Keratinocyte (primary cell): ENCODE measurements at regions not wholly inside any gene's neighbourhood (a gene's known extent, or its start where the extent isn't known, plus 50 kb on each side); places are given as distances from the start of the nearest gene placed in this dataset.

Experiments used
- DNase-seq: peaks from one replicate; pipeline ENCODE4 v3.0.0-alpha.2; 2011; ENCODE audit warnings: low read depth, missing footprints, low spot score
- FAIRE-seq: peaks from 2 replicates; lab custom pipeline; 2011; peaks lifted over from hg19 to GRCh38; lab: Jason Lieb, UNC
- H2AFZ ChIP-seq: 2 replicates; pipeline ENCODE4 v1.6.0; 2012; ENCODE audit warnings: low read length, control low read depth, inconsistent platforms; ENCODE audit not compliant: control insufficient read depth
- H3K27ac ChIP-seq: 2 replicates; pipeline ENCODE4 v1.5.1; 2011; ENCODE audit warnings: low read length; ENCODE audit not compliant: control insufficient read depth, insufficient read depth
- H3K27me3 ChIP-seq: 3 replicates; pipeline ENCODE4 v1.6.0; 2011; ENCODE audit warnings: low read length; ENCODE audit not compliant: control insufficient read depth, insufficient read depth; ENCODE audit errors: extremely low read depth
- H3K36me3 ChIP-seq, 2 experiments: 2 replicates in 1 of 2; 3 replicates in 1 of 2; pipeline ENCODE4 v1.5.1; 2011; ENCODE audit warnings: low read length in 2 of 2, mild to moderate bottlenecking in 1 of 2; ENCODE audit not compliant: control insufficient read depth in 2 of 2, insufficient read depth in 2 of 2; ENCODE audit errors: extremely low read depth in 1 of 2
- H3K4me1 ChIP-seq: 3 replicates; pipeline ENCODE4 v1.5.1; 2011; ENCODE audit warnings: low read length; ENCODE audit not compliant: control insufficient read depth, insufficient read depth; ENCODE audit errors: extremely low read depth
- H3K4me2 ChIP-seq: 3 replicates; pipeline ENCODE4 v1.6.0; 2011; ENCODE audit warnings: low read depth, low read length; ENCODE audit not compliant: control insufficient read depth, insufficient read depth; ENCODE audit errors: extremely low read depth
- H3K4me3 ChIP-seq, 3 experiments: fragments of 200-600 bp in 1 of 3; sonication (generic) in 1 of 3; 2 replicates in 2 of 3; 3 replicates in 1 of 3; pipeline ENCODE4 v1.5.1; 2011 to 2016; ENCODE audit warnings: low read length in 3 of 3, mild to moderate bottlenecking in 3 of 3, control low read depth in 2 of 3, inconsistent platforms in 1 of 3, low read depth in 1 of 3, mixed read lengths in 1 of 3, mixed run types in 1 of 3, moderate library complexity in 1 of 3; ENCODE audit not compliant: control insufficient read depth in 2 of 3, insufficient read depth in 2 of 3; ENCODE audit errors: extremely low read depth in 1 of 3
- H3K79me2 ChIP-seq: 2 replicates; pipeline ENCODE4 v1.6.0; 2012; ENCODE audit warnings: low read length; ENCODE audit not compliant: control insufficient read depth, insufficient read depth
- H3K9ac ChIP-seq: 3 replicates; pipeline ENCODE4 v1.6.0; 2011; ENCODE audit warnings: low read length; ENCODE audit not compliant: control insufficient read depth, insufficient read depth; ENCODE audit errors: extremely low read depth
- H3K9me1 ChIP-seq: 3 replicates; pipeline ENCODE4 v1.6.0; 2011; ENCODE audit warnings: low read length; ENCODE audit not compliant: control insufficient read depth, insufficient read depth; ENCODE audit errors: extremely low read depth
- H3K9me3 ChIP-seq: 2 replicates; pipeline ENCODE4 v1.5.1; 2012; ENCODE audit warnings: low read depth, low read length; ENCODE audit not compliant: control insufficient read depth
- H4K20me1 ChIP-seq: 3 replicates; pipeline ENCODE4 v1.6.0; 2011; ENCODE audit warnings: low read length; ENCODE audit not compliant: control insufficient read depth, insufficient read depth; ENCODE audit errors: extremely low read depth
- CTCF ChIP-seq, 3 experiments: IDR thresholded peaks in 1 of 3; conservative IDR thresholded peaks in 1 of 3; optimal IDR thresholded peaks in 1 of 3; 2 replicates in 2 of 3; 3 replicates in 1 of 3; pipeline versions ENCODE3 to v1.5.1; 2011; ENCODE audit warnings: low read length in 3 of 3, mild to moderate bottlenecking in 3 of 3, moderate library complexity in 2 of 3, control low read depth in 1 of 3, inconsistent platforms in 1 of 3; ENCODE audit not compliant: insufficient read depth in 2 of 3; ENCODE audit errors: extremely low read depth in 1 of 3
- EZH2 ChIP-seq: IDR thresholded peaks from one replicate; pipeline ENCODE4 v1.6.1; 2012; ENCODE audit warnings: inconsistent platforms, mild to moderate bottlenecking, low read length, moderate library complexity
- dilution Hi-C: fragments of 300-500 bp; cut with MboI; formaldehyde crosslinking; loops from one replicate; pipeline ENCODE4 v1.7.0; 2020; ENCODE audit warnings: low sequenced_read_pairs; ENCODE audit not compliant: extremely low pct_ligation_motif_present

GRCh38 chr16:86934581-86935375, 356.4 kb downstream of the FOXL1 start:
- Histone ChIP-seq H3K9ac (no peak overlapping the region), H2AFZ (no peak overlapping the region), H3K36me3 (no peaks in the 10 kb centered on the region), H3K27me3 (peaks cover 8% of the 10 kb centered on the region), H3K79me2 (no peaks in the 10 kb centered on the region), H3K27ac (no peak overlapping the region), H3K4me3 (no peak overlapping the region), H3K4me2 (no peak overlapping the region), H3K9me1 (no peaks in the 10 kb centered on the region), H3K9me3 (peaks cover 6% of the 10 kb centered on the region), H4K20me1 (no peaks in the 10 kb centered on the region), H3K4me1 (no peaks in the 10 kb centered on the region)
- no peak for DNase-seq
- dilution Hi-C loops, result no loop called here
- FAIRE-seq, result no peak
- TF ChIP-seq EZH2, result no peak
- no peak for TF ChIP-seq CTCF (optimal IDR thresholded peaks at IDR 0.05 in 1 of 3, IDR thresholded peaks at IDR 0.05 in 1 of 3, conservative IDR thresholded peaks at IDR 0.05 in 1 of 3; ENCODE audit: extremely low read depth in 1 of 3, insufficient read depth in 2 of 3, low read length in 3 of 3)

- Histone ChIP-seq H3K79me2 (no peaks in the 10 kb centered on the region), H3K4me1 (no peaks in the 10 kb centered on the region), H3K4me3 (no peak overlapping the region), H3K27me3 (no peaks in the 10 kb centered on the region), H3K9ac (no peak overlapping the region), H3K9me1 (no peaks in the 10 kb centered on the region), H4K20me1 (no peaks in the 10 kb centered on the region), H2AFZ (no peak overlapping the region), H3K9me3 (no peaks in the 10 kb centered on the region), H3K4me2 (no peak overlapping the region), H3K27ac (no peak overlapping the region), H3K36me3 (no peaks in the 10 kb centered on the region)
- DNase-seq, result no peak
- TF ChIP-seq CTCF (optimal IDR thresholded peaks at IDR 0.05 in 1 of 3, IDR thresholded peaks at IDR 0.05 in 1 of 3, conservative IDR thresholded peaks at IDR 0.05 in 1 of 3; ENCODE audit: extremely low read depth in 1 of 3, insufficient read depth in 2 of 3, low read length in 3 of 3) (no peak), EZH2 (no peak)
- dilution Hi-C loops, result no loop called here
- no peak for FAIRE-seq
Measured at GRCh38 chr16:86939609-86940008, 361.3 kb downstream of the FOXL1 start.
